GM18951 (cell line): ENCODE measurements at regions not wholly inside any gene's neighbourhood (a gene's known extent, or its start where the extent isn't known, plus 50 kb on each side); places are given as distances from the start of the nearest gene placed in this dataset.

Experiments used
- POLR2A ChIP-seq: IDR thresholded peaks from 4 replicates; pipeline ENCODE4 v1.6.1; 2011; ENCODE audit warnings: mild to moderate bottlenecking; ENCODE audit not compliant: insufficient read length, insufficient read depth; ENCODE audit errors: extremely low read depth
- in situ Hi-C: fragments of 300-500 bp; cut with MboI; formaldehyde crosslinking; loops from one replicate; pipeline ENCODE4 v1.12.0; 2022; ENCODE audit warnings: low sequenced_read_pairs, mixed read lengths, inconsistent platforms; ENCODE audit not compliant: unreplicated experiment

- in situ Hi-C loops = no loop called here
- no peak for TF ChIP-seq POLR2A
Measured at GRCh38 chr13:48156466-48156865, 61.6 kb upstream of the MED4 start.

GRCh38 chr13:48155848-48156247, 60.9 kb upstream of the MED4 start:
- in situ Hi-C loops = no loop called here
- TF ChIP-seq POLR2A = no peak

GRCh38 chr13:48154671-48155070, 59.8 kb upstream of the MED4 start:
- no peak for TF ChIP-seq POLR2A
- in situ Hi-C loops = no loop called here

GRCh38 chr13:48153186-48153585, 58.3 kb upstream of the MED4 start:
- in situ Hi-C loops = no loop called here

GRCh38 chr13:48151363-48152161, 56.7 kb upstream of the MED4 start:
- no peak for TF ChIP-seq POLR2A
- in situ Hi-C loops = no loop called here

More at GRCh38 chr13:48153186-48153585, 58.3 kb upstream of the MED4 start:
- TF ChIP-seq POLR2A = no peak

GRCh38 chr13:48148454-48148853, 53.5 kb upstream of the MED4 start:
- TF ChIP-seq POLR2A = no peak
- in situ Hi-C loops = loop anchor here (25.0 kb wide), 1 partner anchor 439 kb away; no protein-coding TSS in a partner anchor

GRCh38 chr13:48146636-48147035, 51.7 kb upstream of the MED4 start:
- no peak for TF ChIP-seq POLR2A
- in situ Hi-C loops = loop anchor here (25.0 kb wide), 1 partner anchor 441 kb away; no protein-coding TSS in a partner anchor

- TF ChIP-seq POLR2A = no peak
- in situ Hi-C loops = loop anchor here (25.0 kb wide), 1 partner anchor 441 kb away; no protein-coding TSS in a partner anchor
Measured at GRCh38 chr13:48146122-48146521, 51.2 kb upstream of the MED4 start.
